HG02973 (cell line): ENCODE measurements at regions not wholly inside any gene's neighbourhood (a gene's known extent, or its start where the extent isn't known, plus 50 kb on each side); places are given as distances from the start of the nearest gene placed in this dataset.
A peak's percentile ranks its signal among the peaks of the same experiment; 100 is the strongest.
"Not testable (repeated sequence)": the region's sequence is repeated elsewhere in the genome, so short reads cannot be mapped to it uniquely, and the experiment has no call there.

Experiments used
- ATAC-seq: cut with Tn5 transposase; IDR thresholded peaks from one replicate; pipeline ENCODE4 v1.9.1; 2021; ENCODE audit warnings: moderate library complexity; ENCODE audit not compliant: unreplicated experiment

GRCh38 chr6:27807441-27808241 lies 104.6 kb downstream of the OR2B2 start:
- peak; percentile 55 for ATAC-seq

GRCh38 chr6:27806981-27807440 lies 105.2 kb downstream of the OR2B2 start:
- ATAC-seq = no peak

- no peak for ATAC-seq
These were observed 106.8 kb downstream of the OR2B2 start for GRCh38 chr6:27805347-27805746.

GRCh38 chr6:27804851-27805250 lies 107.3 kb downstream of the OR2B2 start:
- no peak for ATAC-seq

GRCh38 chr6:27800731-27801373 lies 111.3 kb downstream of the OR2B2 start:
- ATAC-seq = no peak

GRCh38 chr6:27797960-27798359 lies 114.2 kb downstream of the OR2B2 start:
- no peak for ATAC-seq

GRCh38 chr6:27796736-27797481 lies 115.3 kb downstream of the OR2B2 start:
- not testable (repeated sequence) for ATAC-seq

- peak; percentile 55 for ATAC-seq
These were observed 116.3 kb downstream of the OR2B2 start for GRCh38 chr6:27795697-27796494.

- no peak for ATAC-seq
These were observed 120.8 kb downstream of the OR2B2 start for GRCh38 chr6:27791182-27791943.

- not testable (repeated sequence) for ATAC-seq
These were observed 123.8 kb downstream of the OR2B2 start for GRCh38 chr6:27788376-27788775.

- ATAC-seq = no peak
These were observed 126.1 kb downstream of the OR2B2 start for GRCh38 chr6:27786048-27786447.

GRCh38 chr6:27785294-27785693 lies 126.9 kb downstream of the OR2B2 start:
- no peak for ATAC-seq

GRCh38 chr6:27782748-27783147 lies 129.4 kb downstream of the OR2B2 start:
- no peak for ATAC-seq

GRCh38 chr6:27778625-27779417 lies 133.4 kb downstream of the OR2B2 start:
- ATAC-seq = no peak

GRCh38 chr6:27777614-27778355 lies 134.4 kb downstream of the OR2B2 start:
- ATAC-seq = no peak

GRCh38 chr6:27777126-27777525 lies 135.1 kb downstream of the OR2B2 start:
- ATAC-seq = no peak

- no peak for ATAC-seq
These were observed 135.7 kb downstream of the OR2B2 start for GRCh38 chr6:27776504-27776903.

- ATAC-seq = no peak
These were observed 136.4 kb downstream of the OR2B2 start for GRCh38 chr6:27775796-27776184.
